Astrocyte (in vitro differentiated cells and primary cell): ENCODE measurements at regions not wholly inside any gene's neighbourhood (a gene's known extent, or its start where the extent isn't known, plus 50 kb on each side); places are given as distances from the start of the nearest gene placed in this dataset.
A peak's percentile ranks its signal among the peaks of the same experiment; 100 is the strongest.

ENCODE experiments used
- DNase-seq: peaks from one replicate; pipeline ENCODE4 v3.0.0-alpha.2; 2010; ENCODE audit warnings: low read depth
- FAIRE-seq: peaks from 2 replicates; lab custom pipeline; 2011; peaks lifted over from hg19 to GRCh38; lab: Jason Lieb, UNC
- H2AFZ ChIP-seq: 2 replicates; pipeline ENCODE4 v1.6.0; 2012; ENCODE audit warnings: low read depth, low read length, inconsistent platforms
- H3K27ac ChIP-seq: 2 replicates; pipeline ENCODE4 v1.5.1; 2011; ENCODE audit warnings: low read depth, low read length, inconsistent platforms
- H3K27me3 ChIP-seq: 2 replicates; pipeline ENCODE4 v1.6.0; 2011; ENCODE audit warnings: low read length, inconsistent platforms; ENCODE audit not compliant: insufficient read depth
- H3K36me3 ChIP-seq: 2 replicates; pipeline ENCODE4 v1.5.1; 2011; ENCODE audit warnings: low read length, inconsistent platforms; ENCODE audit not compliant: insufficient read depth
- H3K4me1 ChIP-seq: 2 replicates; pipeline ENCODE4 v1.5.1; 2011; ENCODE audit warnings: low read length, inconsistent platforms; ENCODE audit not compliant: insufficient read depth
- H3K4me2 ChIP-seq: 2 replicates; pipeline ENCODE4 v1.6.0; 2012; ENCODE audit warnings: low read length, inconsistent platforms
- H3K4me3 ChIP-seq: 2 replicates; pipeline ENCODE4 v1.5.1; 2011; ENCODE audit warnings: low read depth, mild to moderate bottlenecking, low read length, inconsistent platforms; ENCODE audit not compliant: insufficient read depth
- H3K79me2 ChIP-seq: 2 replicates; pipeline ENCODE4 v1.6.0; 2012; ENCODE audit warnings: mild to moderate bottlenecking, low read length, inconsistent platforms; ENCODE audit not compliant: insufficient read depth
- H3K9ac ChIP-seq: 2 replicates; pipeline ENCODE4 v1.6.0; 2012; ENCODE audit warnings: mild to moderate bottlenecking, low read length, inconsistent platforms
- H3K9me3 ChIP-seq: 2 replicates; pipeline ENCODE4 v1.5.1; 2012; ENCODE audit warnings: low read depth, mild to moderate bottlenecking, low read length, inconsistent platforms; ENCODE audit not compliant: insufficient read depth
- H4K20me1 ChIP-seq: 2 replicates; pipeline ENCODE4 v1.6.0; 2012; ENCODE audit warnings: low read length, inconsistent platforms; ENCODE audit not compliant: insufficient read depth
- H3K27ac Mint-ChIP-seq: one replicate; pipeline ENCODE4 v1.8.0; 2021; ENCODE audit warnings: mild to moderate bottlenecking, mixed read lengths; ENCODE audit not compliant: unreplicated experiment
- H3K27me3 Mint-ChIP-seq: one replicate; pipeline ENCODE4 v1.8.0; 2021; ENCODE audit warnings: low read depth, mixed read lengths; ENCODE audit not compliant: unreplicated experiment
- H3K36me3 Mint-ChIP-seq: one replicate; pipeline ENCODE4 v1.8.0; 2021; ENCODE audit warnings: low read depth, mixed read lengths; ENCODE audit not compliant: unreplicated experiment
- H3K4me1 Mint-ChIP-seq: one replicate; pipeline ENCODE4 v1.8.0; 2021; ENCODE audit warnings: low read depth, mixed read lengths; ENCODE audit not compliant: unreplicated experiment
- H3K4me3 Mint-ChIP-seq: one replicate; pipeline ENCODE4 v1.8.0; 2021; ENCODE audit warnings: mild to moderate bottlenecking, moderate library complexity, mixed read lengths; ENCODE audit not compliant: unreplicated experiment
- H3K9me3 Mint-ChIP-seq: one replicate; pipeline ENCODE4 v1.8.0; 2021; ENCODE audit warnings: mild to moderate bottlenecking, mixed read lengths; ENCODE audit not compliant: unreplicated experiment
- CTCF ChIP-seq: IDR thresholded peaks from 2 replicates; pipeline ENCODE4 v1.5.1; 2011; ENCODE audit warnings: low read depth, mild to moderate bottlenecking, inconsistent platforms, low read length, moderate library complexity; ENCODE audit not compliant: insufficient read depth
- EZH2 ChIP-seq: IDR thresholded peaks from 2 replicates; pipeline ENCODE4 v1.6.1; 2012; ENCODE audit warnings: mild to moderate bottlenecking, low read length, inconsistent platforms; ENCODE audit not compliant: insufficient read depth

- no peak for FAIRE-seq
- H3K4me3 Mint-ChIP-seq, result no peak overlapping the region
- H3K27ac Mint-ChIP-seq, result no peak overlapping the region
- H3K4me1 ChIP-seq, result peaks cover 22% of the 10 kb centered on the region
- H3K27ac ChIP-seq, result no peak overlapping the region
- no peaks in the 10 kb centered on the region for H3K27me3 ChIP-seq
- no peaks in the 10 kb centered on the region for H3K9me3 ChIP-seq
- H3K36me3 ChIP-seq, result no peaks in the 10 kb centered on the region
- no peaks in the 10 kb centered on the region for H4K20me1 ChIP-seq
- peaks cover 21% of the 10 kb centered on the region for H3K4me1 Mint-ChIP-seq
- H3K9me3 Mint-ChIP-seq, result peaks cover 3% of the 10 kb centered on the region
- TF ChIP-seq CTCF (no peak), EZH2 (no peak)
- peaks cover 5% of the 10 kb centered on the region for H3K36me3 Mint-ChIP-seq
- peaks cover 8% of the 10 kb centered on the region for H3K27me3 Mint-ChIP-seq
- DNase-seq, result no peak
- no peak overlapping the region for H3K4me3 ChIP-seq
- H2AFZ ChIP-seq, result no peak overlapping the region
- no peak overlapping the region for H3K9ac ChIP-seq
- no peak overlapping the region for H3K4me2 ChIP-seq
- H3K79me2 ChIP-seq, result no peaks in the 10 kb centered on the region
Observed at GRCh38 chr2:42953216-42953615, 160.8 kb upstream of the HAAO start.

- H3K36me3 Mint-ChIP-seq, result peaks cover 5% of the 10 kb centered on the region
- Histone ChIP-seq H3K9ac (no peak overlapping the region), H3K36me3 (no peaks in the 10 kb centered on the region), H3K27me3 (no peaks in the 10 kb centered on the region), H3K9me3 (no peaks in the 10 kb centered on the region), H3K4me2 (peak overlapping the region; percentile 62), H3K79me2 (no peaks in the 10 kb centered on the region), H4K20me1 (no peaks in the 10 kb centered on the region), H3K4me1 (peaks cover 22% of the 10 kb centered on the region), H3K4me3 (no peak overlapping the region), H2AFZ (peak overlapping the region; percentile 8), H3K27ac (no peak overlapping the region)
- FAIRE-seq (no peak), DNase-seq (no peak)
- H3K9me3 Mint-ChIP-seq, result peaks cover 3% of the 10 kb centered on the region
- TF ChIP-seq CTCF, result no peak
- TF ChIP-seq EZH2, result no peak
- H3K27ac Mint-ChIP-seq, result no peak overlapping the region
- peaks cover 26% of the 10 kb centered on the region for H3K4me1 Mint-ChIP-seq
- H3K4me3 Mint-ChIP-seq, result peak overlapping the region; percentile 50
- H3K27me3 Mint-ChIP-seq, result peaks cover 5% of the 10 kb centered on the region
Observed at GRCh38 chr2:42951263-42951938, 159.0 kb upstream of the HAAO start.

- Histone ChIP-seq H3K9ac (no peak overlapping the region), H3K79me2 (no peaks in the 10 kb centered on the region), H4K20me1 (no peaks in the 10 kb centered on the region), H3K27me3 (no peaks in the 10 kb centered on the region), H3K4me1 (peaks cover 14% of the 10 kb centered on the region), H3K4me3 (no peak overlapping the region), H2AFZ (no peak overlapping the region), H3K9me3 (no peaks in the 10 kb centered on the region), H3K27ac (no peak overlapping the region), H3K4me2 (no peak overlapping the region), H3K36me3 (no peaks in the 10 kb centered on the region)
- Mint-ChIP-seq H3K27ac (no peak overlapping the region), H3K4me1 (peaks cover 14% of the 10 kb centered on the region), H3K36me3 (peaks cover 5% of the 10 kb centered on the region), H3K4me3 (no peak overlapping the region), H3K27me3 (no peaks in the 10 kb centered on the region), H3K9me3 (peaks cover 3% of the 10 kb centered on the region)
- FAIRE-seq, result no peak
- TF ChIP-seq CTCF, result no peak
- no peak for TF ChIP-seq EZH2
- DNase-seq, result no peak
Observed at GRCh38 chr2:42949125-42949524, 156.7 kb upstream of the HAAO start.
